ENCODE measurements at regions not wholly inside any gene's neighbourhood (a gene's known extent, or its start where the extent isn't known, plus 50 kb on each side); places are given as distances from the start of the nearest gene placed in this dataset.

DNA sequence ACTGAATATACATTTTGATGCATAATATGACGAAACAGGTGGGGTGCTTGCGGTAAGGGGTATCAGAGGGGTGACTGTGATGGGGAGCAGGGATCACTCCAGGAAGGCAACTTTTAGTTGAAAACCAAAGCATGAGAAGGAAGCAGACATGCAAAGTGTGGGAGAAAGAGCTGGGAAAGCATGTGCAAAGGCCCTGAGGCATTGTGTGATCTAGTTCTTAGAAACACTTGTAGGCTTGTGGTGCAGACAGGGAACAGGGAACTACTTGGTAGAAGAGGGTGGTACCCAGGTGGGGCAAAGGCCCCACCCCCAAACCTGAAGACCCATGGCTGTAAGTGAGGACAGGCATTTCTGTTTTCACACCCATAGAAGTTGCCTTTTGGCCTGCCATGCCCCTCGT lies 459.9 kb upstream of the EEF2KMT start:
- TF ChIP-seq, protein P1, sequence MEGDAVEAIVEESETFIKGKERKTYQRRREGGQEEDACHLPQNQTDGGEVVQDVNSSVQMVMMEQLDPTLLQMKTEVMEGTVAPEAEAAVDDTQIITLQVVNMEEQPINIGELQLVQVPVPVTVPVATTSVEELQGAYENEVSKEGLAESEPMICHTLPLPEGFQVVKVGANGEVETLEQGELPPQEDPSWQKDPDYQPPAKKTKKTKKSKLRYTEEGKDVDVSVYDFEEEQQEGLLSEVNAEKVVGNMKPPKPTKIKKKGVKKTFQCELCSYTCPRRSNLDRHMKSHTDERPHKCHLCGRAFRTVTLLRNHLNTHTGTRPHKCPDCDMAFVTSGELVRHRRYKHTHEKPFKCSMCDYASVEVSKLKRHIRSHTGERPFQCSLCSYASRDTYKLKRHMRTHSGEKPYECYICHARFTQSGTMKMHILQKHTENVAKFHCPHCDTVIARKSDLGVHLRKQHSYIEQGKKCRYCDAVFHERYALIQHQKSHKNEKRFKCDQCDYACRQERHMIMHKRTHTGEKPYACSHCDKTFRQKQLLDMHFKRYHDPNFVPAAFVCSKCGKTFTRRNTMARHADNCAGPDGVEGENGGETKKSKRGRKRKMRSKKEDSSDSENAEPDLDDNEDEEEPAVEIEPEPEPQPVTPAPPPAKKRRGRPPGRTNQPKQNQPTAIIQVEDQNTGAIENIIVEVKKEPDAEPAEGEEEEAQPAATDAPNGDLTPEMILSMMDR (IDR thresholded peaks at IDR 0.05; ENCODE audit: low read depth, low read length, poor library complexity, severe bottlenecking) = no peak
- TF ChIP-seq EZH2phosphoT487 (IDR thresholded peaks at IDR 0.05; ENCODE audit: borderline replicate concordance, low read length) = no peak
